ENCODE measurements at regions not wholly inside any gene's neighbourhood (a gene's known extent, or its start where the extent isn't known, plus 50 kb on each side); places are given as distances from the start of the nearest gene placed in this dataset.

DNA sequence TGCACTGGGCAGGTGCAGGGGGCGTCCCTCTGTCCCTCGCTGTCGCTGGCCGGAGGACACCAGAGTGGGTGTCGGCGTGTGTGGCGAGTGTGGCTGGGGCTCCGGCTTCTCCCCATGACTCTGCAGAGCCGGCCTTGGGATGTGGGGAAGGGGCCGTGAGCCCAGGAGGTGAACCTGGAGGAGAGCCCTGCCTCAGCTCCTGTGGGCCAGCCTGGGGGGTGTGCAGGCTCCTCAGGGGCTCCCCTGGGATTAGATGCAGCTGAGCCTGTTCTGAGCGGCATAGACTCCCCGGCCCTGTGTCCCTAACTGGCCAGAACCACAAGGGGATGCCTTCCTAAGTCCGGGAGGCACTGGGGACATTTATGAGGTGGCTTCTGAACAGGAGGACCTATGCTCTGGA lies 73.2 kb upstream of the GATA5 start:
- TF ChIP-seq ZNF274 (IDR thresholded peaks at IDR 0.05; ENCODE audit: insufficient read depth, insufficient read length) (no peak), JUNB (IDR thresholded peaks at IDR 0.05) (no peak), SKIL (IDR thresholded peaks at IDR 0.05; ENCODE audit: low read depth, poor library complexity, severe bottlenecking) (no peak), RAD21 (IDR thresholded peaks at IDR 0.05; ENCODE audit: insufficient read depth, low read depth, low read length) (no peak), EZH2 (IDR thresholded peaks at IDR 0.05; ENCODE audit: borderline replicate concordance, control insufficient read depth, low read depth, low read length) (no peak), CREM (IDR thresholded peaks at IDR 0.05; ENCODE audit: low read depth) (no peak), CHD4 (IDR thresholded peaks at IDR 0.05) (no peak), CREB1 (IDR thresholded peaks at IDR 0.05; ENCODE audit: low read depth) (no peak), SIN3A (IDR thresholded peaks at IDR 0.05; ENCODE audit: low read depth, low read length) (no peak)
- TF ChIP-seq, protein P1, sequence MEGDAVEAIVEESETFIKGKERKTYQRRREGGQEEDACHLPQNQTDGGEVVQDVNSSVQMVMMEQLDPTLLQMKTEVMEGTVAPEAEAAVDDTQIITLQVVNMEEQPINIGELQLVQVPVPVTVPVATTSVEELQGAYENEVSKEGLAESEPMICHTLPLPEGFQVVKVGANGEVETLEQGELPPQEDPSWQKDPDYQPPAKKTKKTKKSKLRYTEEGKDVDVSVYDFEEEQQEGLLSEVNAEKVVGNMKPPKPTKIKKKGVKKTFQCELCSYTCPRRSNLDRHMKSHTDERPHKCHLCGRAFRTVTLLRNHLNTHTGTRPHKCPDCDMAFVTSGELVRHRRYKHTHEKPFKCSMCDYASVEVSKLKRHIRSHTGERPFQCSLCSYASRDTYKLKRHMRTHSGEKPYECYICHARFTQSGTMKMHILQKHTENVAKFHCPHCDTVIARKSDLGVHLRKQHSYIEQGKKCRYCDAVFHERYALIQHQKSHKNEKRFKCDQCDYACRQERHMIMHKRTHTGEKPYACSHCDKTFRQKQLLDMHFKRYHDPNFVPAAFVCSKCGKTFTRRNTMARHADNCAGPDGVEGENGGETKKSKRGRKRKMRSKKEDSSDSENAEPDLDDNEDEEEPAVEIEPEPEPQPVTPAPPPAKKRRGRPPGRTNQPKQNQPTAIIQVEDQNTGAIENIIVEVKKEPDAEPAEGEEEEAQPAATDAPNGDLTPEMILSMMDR (IDR thresholded peaks at IDR 0.05 in 2 of 3, conservative IDR thresholded peaks at IDR 0.05 in 1 of 3; ENCODE audit: control insufficient read depth in 2 of 3, extremely low read depth in 1 of 3, insufficient read depth in 1 of 3, low read depth in 3 of 3, low read length in 3 of 3), result no peak
- TF ChIP-seq, protein P2, sequence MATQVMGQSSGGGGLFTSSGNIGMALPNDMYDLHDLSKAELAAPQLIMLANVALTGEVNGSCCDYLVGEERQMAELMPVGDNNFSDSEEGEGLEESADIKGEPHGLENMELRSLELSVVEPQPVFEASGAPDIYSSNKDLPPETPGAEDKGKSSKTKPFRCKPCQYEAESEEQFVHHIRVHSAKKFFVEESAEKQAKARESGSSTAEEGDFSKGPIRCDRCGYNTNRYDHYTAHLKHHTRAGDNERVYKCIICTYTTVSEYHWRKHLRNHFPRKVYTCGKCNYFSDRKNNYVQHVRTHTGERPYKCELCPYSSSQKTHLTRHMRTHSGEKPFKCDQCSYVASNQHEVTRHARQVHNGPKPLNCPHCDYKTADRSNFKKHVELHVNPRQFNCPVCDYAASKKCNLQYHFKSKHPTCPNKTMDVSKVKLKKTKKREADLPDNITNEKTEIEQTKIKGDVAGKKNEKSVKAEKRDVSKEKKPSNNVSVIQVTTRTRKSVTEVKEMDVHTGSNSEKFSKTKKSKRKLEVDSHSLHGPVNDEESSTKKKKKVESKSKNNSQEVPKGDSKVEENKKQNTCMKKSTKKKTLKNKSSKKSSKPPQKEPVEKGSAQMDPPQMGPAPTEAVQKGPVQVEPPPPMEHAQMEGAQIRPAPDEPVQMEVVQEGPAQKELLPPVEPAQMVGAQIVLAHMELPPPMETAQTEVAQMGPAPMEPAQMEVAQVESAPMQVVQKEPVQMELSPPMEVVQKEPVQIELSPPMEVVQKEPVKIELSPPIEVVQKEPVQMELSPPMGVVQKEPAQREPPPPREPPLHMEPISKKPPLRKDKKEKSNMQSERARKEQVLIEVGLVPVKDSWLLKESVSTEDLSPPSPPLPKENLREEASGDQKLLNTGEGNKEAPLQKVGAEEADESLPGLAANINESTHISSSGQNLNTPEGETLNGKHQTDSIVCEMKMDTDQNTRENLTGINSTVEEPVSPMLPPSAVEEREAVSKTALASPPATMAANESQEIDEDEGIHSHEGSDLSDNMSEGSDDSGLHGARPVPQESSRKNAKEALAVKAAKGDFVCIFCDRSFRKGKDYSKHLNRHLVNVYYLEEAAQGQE (IDR thresholded peaks at IDR 0.05; ENCODE audit: low read depth, low read length), result no peak

Data from GM12878 (cell line).